ENCODE measurements at regions not wholly inside any gene's neighbourhood (a gene's known extent, or its start where the extent isn't known, plus 50 kb on each side); places are given as distances from the start of the nearest gene placed in this dataset.
"Not testable (repeated sequence)": the region's sequence is repeated elsewhere in the genome, so short reads cannot be mapped to it uniquely, and the experiment has no call there.

- not testable (repeated sequence) for DNase-seq
These were observed 60.0 kb upstream of the GPC3 start for GRCh38 chrX:134045372-134045771.

- not testable (repeated sequence) for DNase-seq
These were observed 81.7 kb upstream of the GPC3 start for GRCh38 chrX:134067107-134067506.

DNA sequence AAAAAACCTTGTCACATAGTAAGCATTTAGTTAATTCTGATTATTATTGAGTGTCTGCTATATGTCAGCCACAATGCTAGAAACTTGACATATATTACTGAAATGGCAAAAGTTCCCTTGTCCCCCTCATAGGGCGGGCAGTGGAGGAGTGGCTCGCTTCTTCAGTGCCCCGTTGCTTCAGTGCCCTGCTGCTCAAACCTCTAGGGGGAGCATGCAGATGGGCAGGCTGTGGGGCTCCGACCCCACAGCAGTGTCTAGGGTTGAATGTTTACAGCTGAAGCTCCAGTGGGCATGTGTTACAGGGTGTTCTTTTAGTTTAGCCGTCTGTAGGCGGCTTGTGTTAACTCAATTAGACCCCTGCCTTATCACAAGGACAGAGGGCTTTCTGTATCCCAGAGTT lies 86.5 kb upstream of the GPC3 start:
- DNase-seq: not testable (repeated sequence)

DNA sequence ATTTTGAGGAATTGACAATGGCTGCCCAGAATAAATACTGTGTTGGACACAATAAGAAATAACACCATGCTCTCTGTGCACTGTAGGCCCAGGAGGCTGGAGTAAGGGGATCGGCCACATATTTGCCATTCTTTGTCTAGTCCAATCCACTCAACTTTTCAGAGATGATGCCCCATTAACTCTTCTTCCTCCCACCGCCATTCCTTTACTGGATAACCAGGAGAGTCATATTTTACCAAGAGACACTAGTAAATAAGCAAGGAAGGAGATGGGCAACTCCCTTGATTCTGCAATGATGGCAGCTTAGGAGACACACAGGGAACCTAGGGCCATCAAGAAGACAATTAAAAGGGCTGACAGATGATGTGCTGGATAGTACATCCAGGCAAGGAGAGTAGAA lies 87.9 kb upstream of the GPC3 start:
- no peak for DNase-seq

DNA sequence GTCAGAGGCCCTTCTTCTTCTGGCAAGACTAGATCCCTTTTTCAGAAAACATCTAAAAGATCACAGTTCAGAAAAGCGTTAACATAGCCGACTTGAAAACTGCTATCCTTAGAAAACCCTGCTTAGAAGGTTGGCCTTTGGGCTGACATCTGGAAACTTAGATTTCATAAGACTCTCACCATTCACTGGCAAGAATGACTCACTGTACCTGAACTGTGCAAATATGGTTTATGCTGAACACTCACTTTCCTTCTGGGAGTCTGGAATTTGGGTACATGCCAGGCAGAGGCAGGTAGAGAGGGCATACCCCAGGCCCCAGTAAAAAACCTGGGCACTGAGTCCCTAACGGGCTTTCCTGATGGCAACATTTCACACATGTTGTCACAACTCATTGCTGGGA lies 88.8 kb upstream of the GPC3 start:
- no peak for DNase-seq

DNA sequence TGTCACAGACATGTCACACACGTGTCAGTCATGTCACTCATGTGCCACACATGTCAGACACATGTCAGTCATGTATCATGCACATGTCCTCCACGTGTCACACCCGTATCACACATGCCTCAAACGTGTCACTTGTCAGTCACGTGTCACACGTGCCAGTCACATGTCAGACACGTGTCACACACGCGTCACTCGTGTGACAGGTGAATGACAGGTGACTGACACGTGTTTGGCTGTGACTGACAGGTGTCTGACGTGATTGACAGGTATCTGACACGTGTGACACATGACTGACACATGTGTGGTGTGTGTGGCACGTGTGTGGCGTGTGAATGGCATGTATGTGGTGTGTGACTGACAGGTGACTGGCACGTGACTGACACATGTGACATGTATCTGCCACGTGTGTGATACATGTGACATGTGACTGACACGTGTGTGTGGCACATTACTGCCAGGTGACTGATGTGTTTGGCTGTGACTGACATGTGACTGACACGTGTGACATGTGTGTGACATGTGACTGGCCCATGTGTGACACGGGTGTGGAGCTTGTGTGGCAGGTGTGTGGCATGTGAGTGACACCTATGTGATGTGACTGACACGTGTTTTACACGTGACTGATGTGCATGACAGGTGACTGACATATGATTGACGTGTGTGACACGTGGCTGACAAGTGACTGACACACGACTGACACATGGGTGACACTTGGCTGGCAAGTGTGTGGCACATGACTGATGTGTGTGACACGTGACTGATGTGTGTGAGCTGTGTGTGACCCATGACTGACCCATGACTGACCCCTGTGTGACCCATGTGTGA lies 90.7 kb upstream of the GPC3 start:
- DNase-seq: no peak

DNA sequence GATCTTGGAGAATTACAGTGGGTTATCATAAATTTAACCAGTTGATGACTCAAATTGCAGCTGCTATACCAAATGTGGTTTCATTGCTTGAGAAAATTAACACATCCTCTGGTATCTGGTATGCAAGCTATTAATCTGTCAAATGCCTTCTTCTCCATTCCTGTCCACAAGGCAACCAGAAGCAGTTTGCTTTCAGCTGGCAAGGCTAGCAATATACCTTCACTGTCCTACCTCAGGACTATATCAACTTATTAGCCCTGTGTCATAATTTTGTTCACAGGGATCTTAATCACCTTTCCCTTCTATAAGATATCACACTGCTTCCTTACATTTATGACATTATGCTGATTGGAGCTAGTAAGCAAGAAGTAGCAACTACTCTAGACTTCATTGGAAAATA lies 110.0 kb upstream of the GPC3 start:
- no peak for DNase-seq

- no peak for DNase-seq
These were observed 116.2 kb upstream of the GPC3 start for GRCh38 chrX:134101636-134102035.

DNA sequence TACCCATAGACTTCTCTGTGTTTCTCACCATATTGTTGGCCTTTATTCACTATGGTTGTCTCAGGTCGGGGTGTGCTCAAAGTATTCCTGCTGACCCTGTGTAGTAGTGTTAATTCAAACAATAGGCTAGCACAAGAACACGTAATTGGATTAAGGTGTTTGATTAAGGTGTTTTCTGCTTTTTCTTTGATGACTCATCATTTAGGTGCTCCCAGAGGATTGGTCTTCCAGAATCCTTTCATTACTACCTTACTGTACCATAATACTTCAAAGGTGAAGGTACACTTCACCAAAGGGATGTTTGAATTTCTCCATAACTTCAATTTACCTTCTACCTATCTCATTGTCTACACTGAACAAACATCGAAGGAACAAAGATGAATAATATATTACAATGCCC lies 121.7 kb upstream of the CCDC160 start:
- no peak for DNase-seq

GRCh38 chrX:134137341-134137740 lies 99.6 kb upstream of the CCDC160 start:
- no peak for DNase-seq

- no peak for DNase-seq
These were observed 97.9 kb upstream of the CCDC160 start for GRCh38 chrX:134139090-134139489.

DNA sequence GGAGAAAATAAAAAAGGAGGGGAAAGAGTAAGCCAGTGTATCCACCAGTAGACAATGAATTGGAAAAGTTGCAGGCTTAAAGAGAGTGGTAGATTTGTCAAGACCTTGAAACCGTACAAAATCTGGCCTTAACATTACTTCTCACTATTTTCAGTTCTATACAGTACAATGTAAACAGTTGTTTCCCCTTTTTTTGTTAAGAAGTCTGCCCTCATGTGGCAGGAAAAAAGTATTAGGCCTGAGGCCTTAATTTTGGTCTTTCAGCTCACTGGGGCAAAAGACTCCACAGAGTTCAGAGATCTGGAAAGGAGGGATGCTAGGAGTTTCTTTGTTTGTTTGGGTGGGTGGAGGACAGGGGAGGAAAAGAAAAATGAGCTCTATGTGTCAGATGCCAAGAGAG lies 92.8 kb upstream of the CCDC160 start:
- DNase-seq: no peak

DNA sequence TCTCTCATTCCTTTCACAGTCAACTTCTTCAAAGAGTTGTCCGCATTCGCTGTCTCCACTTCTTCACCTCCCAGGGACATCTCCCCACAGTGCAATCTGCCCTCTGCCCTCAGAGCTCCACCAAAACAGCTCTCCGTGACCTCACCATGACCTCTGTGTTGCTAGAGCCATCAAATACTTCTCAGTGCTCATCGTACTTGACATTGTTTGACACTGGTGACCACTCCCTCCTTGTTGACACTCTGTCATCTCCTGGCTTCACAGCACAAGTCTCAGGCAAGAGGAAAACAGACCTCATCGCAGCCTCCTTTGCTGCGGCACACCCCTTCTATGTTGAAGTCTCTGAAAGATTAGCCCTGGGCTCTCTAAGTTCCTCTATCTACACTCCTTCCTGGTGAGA lies 90.5 kb upstream of the CCDC160 start:
- DNase-seq: no peak

DNA sequence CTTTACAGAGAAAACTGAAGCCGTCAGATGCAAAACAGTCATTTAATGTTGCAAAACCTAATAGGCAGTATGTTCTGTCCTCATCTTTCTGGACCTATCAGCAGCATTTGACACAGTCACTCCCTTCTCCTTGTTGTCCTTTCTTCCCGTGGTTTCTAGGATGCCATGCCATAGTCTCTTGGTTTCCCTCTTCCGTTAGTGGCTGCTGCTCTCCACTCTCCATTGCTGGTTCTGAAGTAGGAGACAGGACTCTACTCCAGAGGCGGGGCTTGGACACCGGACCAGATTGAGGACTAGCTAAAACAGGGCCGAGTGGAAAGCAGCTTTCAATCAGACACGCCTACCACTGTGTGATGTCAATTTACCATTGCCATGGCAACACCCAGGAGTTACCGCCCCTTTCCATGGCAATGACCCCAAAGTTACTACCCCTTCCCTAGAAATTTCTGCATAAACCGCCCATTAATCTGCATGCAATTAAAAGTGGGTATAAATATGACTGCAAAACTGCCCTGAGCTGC lies 88.8 kb upstream of the CCDC160 start:
- no peak for DNase-seq

GRCh38 chrX:134158821-134159512 lies 78.0 kb upstream of the CCDC160 start:
- no peak for DNase-seq

DNA sequence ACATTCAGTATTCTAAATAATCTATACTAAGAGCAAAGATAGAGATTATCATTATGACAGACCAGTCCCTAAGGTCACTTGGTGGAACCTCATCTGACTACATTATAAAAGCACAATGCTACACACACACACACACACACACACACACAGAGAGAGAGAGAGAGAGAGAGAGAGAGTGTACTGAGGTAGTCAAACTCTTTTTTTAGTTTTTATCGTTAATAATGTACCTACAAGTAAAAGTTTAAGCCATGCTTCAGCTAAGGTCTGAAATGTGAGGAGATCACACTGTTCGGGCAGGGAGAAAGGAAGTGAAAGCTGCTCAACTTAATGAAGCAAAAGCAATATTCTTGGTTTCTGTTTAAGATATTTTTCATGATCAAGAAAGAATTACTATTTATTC lies 75.8 kb upstream of the CCDC160 start:
- DNase-seq: no peak

DNA sequence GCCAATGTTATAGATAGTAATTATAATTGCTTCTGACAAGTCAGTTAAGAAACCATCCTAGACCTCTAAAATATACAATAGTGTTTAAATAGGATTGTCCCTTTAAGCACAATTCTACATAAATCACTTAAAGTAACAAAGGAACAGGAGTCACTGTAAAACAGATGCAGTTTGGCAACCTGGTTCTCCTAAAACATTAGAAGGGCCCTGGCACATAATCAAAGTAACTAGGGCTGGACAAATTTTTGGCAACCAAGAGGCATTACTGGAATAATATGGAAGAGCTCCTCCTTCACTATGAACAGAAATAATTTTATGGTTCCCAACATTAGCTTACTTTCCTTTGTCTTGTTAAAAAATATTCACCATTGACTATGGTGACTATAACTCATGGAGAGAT lies 75.0 kb upstream of the CCDC160 start:
- DNase-seq: no peak

DNA sequence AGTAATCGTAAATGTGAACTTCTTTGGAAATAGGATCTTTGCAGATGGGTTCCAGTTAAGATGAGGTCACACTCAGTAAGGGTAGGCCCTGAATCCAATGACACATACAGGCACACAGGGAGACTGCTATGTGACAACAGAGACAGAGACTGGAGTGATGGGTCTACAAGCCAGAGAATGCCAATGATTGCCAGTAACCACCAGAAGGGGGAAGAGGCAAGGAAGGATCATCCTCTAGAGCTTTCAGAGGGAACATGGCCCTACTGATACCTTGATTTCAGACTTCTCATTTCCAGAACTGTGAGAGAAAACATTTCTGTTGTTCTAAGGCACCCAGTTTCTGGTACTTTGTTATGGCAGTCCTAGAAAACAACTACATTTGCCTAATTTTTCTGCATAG lies 73.1 kb upstream of the CCDC160 start:
- no peak for DNase-seq

DNA sequence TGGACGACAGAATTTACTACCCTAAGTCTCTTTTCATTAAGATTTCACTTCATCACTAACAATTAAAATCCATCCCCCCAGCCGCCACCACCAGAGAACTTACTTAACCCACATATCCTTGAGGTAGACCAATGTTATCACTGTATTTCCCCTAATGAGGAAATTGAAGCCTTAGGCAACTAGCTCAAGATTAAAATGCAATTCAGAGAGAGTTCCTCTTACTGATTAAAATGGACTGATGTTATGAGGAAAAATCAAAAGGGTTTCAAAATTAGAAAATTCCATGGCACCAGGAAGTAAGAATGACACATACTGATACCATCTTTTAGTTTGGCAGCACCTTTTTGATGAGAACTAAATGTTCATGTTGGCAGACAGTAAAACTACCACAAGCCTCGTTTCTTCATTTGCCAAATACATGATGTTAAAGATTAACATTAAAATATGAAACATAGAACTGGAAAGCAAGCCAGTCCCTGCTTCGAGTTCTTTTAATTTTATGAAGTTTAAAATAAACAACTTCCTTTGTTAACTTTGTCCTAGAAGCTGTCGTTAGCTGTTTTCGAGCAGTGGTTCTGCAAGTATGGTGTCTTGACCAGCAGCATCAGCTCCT lies 69.3 kb upstream of the CCDC160 start:
- no peak for DNase-seq

DNA sequence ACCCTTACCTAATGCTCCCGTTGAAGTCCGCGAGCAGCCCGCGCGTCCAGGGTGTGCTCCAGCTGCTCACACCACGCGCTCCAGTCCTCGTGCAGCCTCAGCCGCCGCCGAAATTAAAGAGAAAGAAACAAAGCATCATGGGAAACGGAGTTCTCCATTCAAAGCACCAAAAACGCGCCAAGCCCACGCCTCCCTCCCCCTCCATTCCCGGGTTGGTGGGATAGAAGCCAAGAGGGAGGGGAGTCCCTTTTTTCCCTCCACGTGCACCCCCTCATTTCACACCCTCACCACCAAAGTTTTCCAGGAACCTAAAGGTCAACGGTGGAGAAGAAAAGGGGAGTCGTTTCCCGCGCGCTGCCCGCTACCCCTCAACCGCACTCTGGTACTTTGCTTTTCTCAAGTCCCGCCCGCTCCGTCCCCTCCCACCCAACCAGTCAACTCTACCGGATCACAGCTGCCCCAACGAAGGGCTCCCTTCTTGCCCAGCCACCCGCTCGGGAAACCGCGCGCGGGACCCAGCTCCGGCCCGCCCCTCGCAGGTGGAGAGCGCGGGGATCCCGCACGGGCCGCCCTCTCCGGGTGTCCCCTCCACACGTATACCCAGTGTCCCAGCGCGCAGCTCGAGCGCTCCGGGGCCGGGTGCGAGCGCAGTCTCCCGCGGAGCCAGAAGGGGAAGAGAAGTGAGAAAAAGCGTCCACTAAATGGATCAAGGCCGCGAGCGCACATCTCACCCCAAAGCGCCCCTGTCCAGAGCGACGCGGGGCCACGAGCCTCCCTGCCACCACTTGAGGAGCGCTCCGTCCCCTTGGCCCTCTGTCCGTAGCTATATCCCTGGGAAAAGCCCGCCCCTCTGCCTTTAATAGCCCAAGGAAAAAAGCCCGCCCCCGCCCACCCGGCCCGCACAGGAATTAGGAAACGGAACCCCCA lies 65.1 kb upstream of the CCDC160 start:
- DNase-seq: no peak

DNA sequence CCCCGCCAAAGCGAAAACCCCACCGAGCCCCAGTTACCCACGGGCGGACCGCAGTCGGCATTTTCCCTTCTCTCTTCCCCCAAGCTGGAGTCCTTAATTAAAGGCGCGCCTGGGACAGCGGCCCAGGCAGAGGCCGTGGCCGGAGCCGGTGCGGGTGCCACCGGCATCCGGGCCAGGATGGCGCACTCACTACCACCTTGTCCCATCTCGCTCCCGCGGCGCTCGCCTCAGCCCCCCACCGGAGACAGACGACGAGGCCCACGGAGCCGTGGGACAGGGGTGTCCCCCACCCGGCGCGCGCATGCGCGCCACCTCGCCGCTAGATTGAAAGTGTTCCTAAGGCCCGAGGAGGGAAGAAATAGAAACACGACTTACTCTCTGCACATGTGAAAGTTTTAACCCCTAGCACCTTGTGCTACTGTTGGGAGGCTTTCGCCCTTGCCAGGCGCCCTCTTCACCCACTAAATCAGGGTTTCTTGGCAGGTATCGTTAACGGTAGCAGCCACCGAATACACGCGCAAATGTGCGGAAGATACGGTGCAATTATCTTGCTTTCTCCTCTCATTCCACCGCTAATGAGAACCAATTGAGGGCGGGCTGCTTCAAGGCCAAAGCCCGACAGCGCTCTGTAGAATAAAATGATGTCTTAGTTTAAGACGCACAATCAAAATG lies 64.3 kb upstream of the CCDC160 start:
- DNase-seq: peak; percentile 19
